UCSD-AML1 (cell line): ENCODE measurements at regions not wholly inside any gene's neighbourhood (a gene's known extent, or its start where the extent isn't known, plus 50 kb on each side); places are given as distances from the start of the nearest gene placed in this dataset.
"Not testable (repeated sequence)": the region's sequence is repeated elsewhere in the genome, so short reads cannot be mapped to it uniquely, and the experiment has no call there.

Source experiments
- DNase-seq: peaks from one replicate; lab custom pipeline; 2025; ENCODE audit not compliant: unreplicated experiment; lab: John Stamatoyannopoulos, UW

GRCh38 chrX:23458957-23459356 lies 124.3 kb downstream of the PTCHD1 start:
- not testable (repeated sequence) for DNase-seq

GRCh38 chrX:23465105-23465791 lies 130.6 kb downstream of the PTCHD1 start:
- no peak for DNase-seq

GRCh38 chrX:23465985-23466384 lies 131.3 kb downstream of the PTCHD1 start:
- no peak for DNase-seq

- DNase-seq = no peak
Measured at GRCh38 chrX:23478056-23478455, 143.4 kb downstream of the PTCHD1 start.

GRCh38 chrX:23478561-23478960 lies 143.9 kb downstream of the PTCHD1 start:
- no peak for DNase-seq

GRCh38 chrX:23482561-23482960 lies 147.9 kb downstream of the PTCHD1 start:
- no peak for DNase-seq

GRCh38 chrX:23483396-23483795 lies 148.7 kb downstream of the PTCHD1 start:
- no peak for DNase-seq

GRCh38 chrX:23493941-23494374 lies 159.3 kb downstream of the PTCHD1 start:
- peak; percentile 13 for DNase-seq

- DNase-seq = no peak
Measured at GRCh38 chrX:23494741-23495140, 160.1 kb downstream of the PTCHD1 start.

- no peak for DNase-seq
Measured at GRCh38 chrX:23497919-23498318, 163.3 kb downstream of the PTCHD1 start.

GRCh38 chrX:23501974-23502373 lies 165.3 kb upstream of the PRDX4 start:
- DNase-seq = no peak

- no peak for DNase-seq
Measured at GRCh38 chrX:23503835-23504539, 163.3 kb upstream of the PRDX4 start.

GRCh38 chrX:23504540-23504884 lies 162.8 kb upstream of the PRDX4 start:
- DNase-seq = no peak

- DNase-seq = no peak
Measured at GRCh38 chrX:23504895-23505294, 162.4 kb upstream of the PRDX4 start.

GRCh38 chrX:23505531-23506303 lies 161.6 kb upstream of the PRDX4 start:
- no peak for DNase-seq

- no peak for DNase-seq
Measured at GRCh38 chrX:23509256-23509655, 158.0 kb upstream of the PRDX4 start.

GRCh38 chrX:23511793-23512192 lies 155.5 kb upstream of the PRDX4 start:
- no peak for DNase-seq

GRCh38 chrX:23513121-23513520 lies 154.2 kb upstream of the PRDX4 start:
- DNase-seq = no peak

- no peak for DNase-seq
Measured at GRCh38 chrX:23514082-23514481, 153.2 kb upstream of the PRDX4 start.

- DNase-seq = no peak
Measured at GRCh38 chrX:23515028-23515427, 152.3 kb upstream of the PRDX4 start.

GRCh38 chrX:23523026-23523657 lies 144.2 kb upstream of the PRDX4 start:
- DNase-seq = not testable (repeated sequence)
